ENCODE measurements at regions not wholly inside any gene's neighbourhood (a gene's known extent, or its start where the extent isn't known, plus 50 kb on each side); places are given as distances from the start of the nearest gene placed in this dataset.

- DNase-seq, result no peak
These were observed 91.2 kb upstream of the KCNJ15 start for GRCh38 chr21:38165466-38166172.

DNA sequence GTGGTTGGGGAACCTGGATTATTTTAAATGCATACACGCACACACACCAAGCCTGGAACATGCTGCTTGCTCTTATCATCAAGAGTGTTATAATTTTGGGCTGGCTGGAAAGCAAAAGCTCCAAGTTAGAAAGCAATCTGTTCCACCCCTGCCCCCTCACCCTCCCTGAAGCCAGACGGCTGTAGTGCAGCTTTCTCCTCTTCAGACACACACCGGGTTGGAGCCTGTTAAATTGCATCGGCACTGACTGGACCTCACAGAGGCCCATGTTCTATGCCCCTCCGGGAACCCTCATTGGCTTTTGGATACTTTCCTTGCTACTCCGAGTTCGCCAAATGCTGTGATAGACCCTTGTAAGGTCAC is 90.6 kb upstream of the KCNJ15 start:
- DNase-seq, result no peak

- DNase-seq, result no peak
These were observed 89.4 kb upstream of the KCNJ15 start for GRCh38 chr21:38167345-38167744.

DNA sequence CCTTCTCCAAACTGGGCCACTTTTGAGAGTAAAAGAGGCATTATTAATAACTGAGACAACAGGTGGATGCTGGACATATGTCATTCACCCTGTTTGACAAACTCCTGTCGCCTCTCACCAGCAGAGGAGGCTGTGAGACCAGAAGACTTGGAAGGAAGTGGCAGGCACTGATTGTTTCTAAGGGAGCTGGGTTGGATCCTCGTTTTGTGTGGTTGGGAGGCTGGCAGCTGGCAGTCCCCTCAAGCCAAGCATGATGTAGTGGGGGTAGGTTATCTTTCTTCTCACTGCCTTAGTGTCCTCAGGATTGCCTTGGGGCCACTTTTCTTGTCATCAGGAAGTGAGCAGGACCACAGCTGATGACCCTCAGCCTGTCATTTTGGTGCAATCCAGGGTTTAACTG is 86.5 kb upstream of the KCNJ15 start:
- DNase-seq, result no peak

GRCh38 chr21:38170704-38171682 is 85.8 kb upstream of the KCNJ15 start:
- DNase-seq, result no peak

DNA sequence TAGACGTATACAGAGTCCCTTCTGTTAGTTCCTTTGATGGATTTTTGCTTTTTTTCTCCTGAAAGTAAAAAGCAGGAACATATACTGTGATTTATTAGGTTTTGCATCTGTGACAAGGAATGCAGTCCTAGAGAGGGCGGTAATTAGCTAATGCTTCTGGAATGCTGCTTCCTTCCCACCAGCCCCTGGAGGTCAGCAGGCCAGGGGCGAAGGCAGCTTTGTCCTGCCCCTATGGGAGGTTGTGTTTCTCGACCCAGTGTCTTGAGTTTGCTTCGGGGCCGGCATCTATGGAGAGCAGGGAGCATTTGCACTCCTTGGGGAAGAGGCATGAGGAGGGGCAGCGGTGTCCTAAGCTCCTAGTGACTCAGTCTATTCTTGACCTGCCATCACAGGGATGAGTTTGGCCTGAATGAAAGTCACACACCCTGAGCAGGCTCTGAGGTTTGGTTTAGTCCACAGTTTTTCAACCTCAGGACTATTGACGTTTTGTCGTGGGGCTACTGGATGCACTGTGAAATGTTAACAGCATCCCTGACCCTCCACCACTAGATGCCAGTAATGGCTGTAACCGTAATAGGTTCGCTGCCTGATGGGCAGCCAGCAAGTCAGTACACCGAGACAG is 85.0 kb upstream of the KCNJ15 start:
- DNase-seq, result no peak

- no peak for DNase-seq
These were observed 83.3 kb upstream of the KCNJ15 start for GRCh38 chr21:38173276-38174035.

DNA sequence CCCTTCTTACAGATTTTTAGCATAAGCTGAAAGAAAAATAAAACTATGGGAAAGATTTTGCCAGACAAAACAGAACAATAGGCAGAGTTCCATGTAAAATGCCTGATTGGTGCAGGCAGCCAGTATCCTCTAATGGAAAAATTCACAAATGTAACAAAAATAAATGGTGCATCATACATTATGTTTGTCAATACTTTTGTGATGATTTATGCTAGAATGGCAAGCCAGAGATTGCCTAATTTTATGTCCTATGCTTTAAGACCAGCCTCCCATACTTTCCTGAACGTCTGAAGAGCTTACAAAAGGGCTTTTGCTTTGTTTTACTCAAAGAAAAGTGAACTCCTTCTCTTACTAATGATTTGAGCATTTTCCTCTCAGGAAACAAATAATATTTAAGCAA is 81.5 kb upstream of the KCNJ15 start:
- DNase-seq, result no peak

GRCh38 chr21:38177919-38178652 is 78.7 kb upstream of the KCNJ15 start:
- DNase-seq, result no peak

- DNase-seq, result no peak
These were observed 77.9 kb upstream of the KCNJ15 start for GRCh38 chr21:38178653-38179470.

DNA sequence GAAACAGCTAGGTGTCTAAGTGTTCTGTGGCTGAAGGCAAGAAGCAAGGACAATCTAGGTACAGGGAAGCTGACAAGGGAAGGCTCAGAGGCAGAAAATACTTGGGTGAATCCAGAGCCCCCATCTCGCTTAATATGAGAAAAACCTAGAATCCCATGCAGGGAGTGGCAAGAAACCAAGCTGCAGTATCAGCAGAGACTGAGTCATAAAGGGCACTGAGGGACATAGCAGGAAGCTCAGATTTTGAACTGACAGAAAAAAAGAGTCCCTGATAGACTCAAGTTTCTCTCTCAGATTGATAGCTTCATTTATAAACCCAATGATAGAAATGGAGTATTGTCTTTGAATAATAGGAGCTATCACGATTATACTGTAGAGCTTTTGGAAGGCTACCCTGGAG is 77.3 kb upstream of the KCNJ15 start:
- no peak for DNase-seq

DNA sequence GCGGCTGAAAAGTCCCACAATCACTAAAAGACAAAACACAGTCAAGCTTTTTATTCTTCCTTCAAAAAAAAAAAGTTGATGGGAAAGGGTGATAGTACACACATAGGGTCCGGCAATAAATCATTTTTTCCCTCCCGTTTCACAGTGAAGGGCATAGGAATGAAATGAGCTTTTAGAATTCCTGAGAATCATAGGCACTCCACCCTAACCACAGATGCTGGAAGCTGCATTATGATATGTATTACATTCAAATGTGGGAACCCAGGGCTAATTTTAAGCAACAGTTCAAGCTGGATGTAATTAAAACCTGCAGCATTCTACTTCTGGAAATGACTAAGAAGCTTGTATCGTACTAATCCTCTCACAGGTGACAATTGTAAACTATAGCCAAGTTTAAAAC is 75.7 kb upstream of the KCNJ15 start:
- no peak for DNase-seq

DNA sequence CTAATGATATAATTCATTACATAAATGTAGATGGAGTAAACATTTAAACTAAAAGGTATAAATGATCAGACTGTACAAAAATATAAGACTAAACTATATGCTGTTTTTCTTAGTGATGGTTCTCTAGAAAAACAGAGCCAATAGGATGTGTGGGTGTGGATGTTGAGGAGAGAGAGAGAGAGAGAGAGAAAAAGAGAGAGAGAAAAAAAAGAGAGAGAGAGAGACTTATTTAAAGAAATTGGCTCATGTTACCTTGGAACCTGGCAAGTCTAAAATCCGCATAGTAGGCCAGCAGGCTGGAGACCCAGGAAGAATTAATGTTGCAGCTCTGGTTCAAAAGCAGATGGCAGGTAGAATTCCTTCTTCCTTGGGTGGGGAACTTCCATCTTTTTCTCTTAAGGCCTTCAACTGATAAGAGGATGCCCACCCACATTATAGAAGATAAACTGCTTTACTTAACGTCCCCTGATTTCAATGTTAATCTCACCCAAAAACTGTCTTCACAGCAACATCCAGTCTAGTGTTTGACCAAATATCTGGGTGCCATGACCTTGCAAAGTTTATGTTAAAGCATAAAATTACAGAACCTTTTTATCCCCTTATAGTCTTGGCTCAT is 74.3 kb upstream of the KCNJ15 start:
- no peak for DNase-seq

- DNase-seq, result no peak
These were observed 72.8 kb upstream of the KCNJ15 start for GRCh38 chr21:38183961-38184360.

DNA sequence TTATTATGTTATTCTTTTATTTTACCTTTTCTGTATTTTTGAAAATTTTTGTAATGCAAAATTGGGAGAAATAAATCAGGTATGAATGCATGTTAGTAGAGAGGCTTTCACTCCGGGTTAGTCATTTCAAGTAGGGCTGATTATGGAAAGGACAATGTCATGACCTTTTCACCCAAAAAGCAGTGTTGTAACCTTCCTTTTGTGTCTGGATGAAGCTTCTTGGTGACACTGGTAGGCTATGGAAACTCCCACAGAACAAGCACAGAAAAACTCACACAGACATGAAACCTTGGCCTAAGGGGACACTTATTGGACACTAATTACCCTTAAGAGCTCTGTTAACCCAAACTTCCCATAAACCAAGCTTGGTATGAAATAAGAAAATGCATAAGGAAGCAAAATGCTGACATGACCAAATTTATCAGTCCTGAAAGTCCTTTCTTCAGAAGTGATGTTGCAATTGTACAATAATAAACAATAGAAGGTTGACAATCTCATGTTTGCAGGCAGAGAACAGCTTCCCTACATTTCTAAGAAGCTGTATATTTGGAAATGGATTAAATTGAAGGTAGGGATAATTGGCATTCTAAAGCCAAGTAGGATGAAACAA is 70.0 kb upstream of the KCNJ15 start:
- DNase-seq, result no peak

DNA sequence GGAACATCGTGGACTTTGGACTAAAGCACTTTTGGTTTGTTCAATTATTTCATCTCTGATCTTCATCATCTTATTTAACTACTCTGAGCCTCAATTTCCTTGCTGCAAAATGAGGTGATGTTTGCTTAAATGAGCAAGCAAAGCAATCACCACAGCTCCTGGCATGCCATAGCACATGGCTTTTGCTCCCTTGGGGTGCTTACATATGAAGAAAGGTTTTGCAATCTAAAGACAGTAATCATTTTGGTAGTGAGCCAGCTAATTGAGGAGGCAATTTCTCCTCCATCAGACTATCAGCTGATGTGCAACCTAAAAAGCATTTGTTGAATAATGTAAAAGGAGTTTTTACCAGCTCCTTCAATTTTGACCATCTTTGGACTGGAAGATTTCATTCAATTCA is 68.8 kb upstream of the KCNJ15 start:
- DNase-seq, result no peak

DNA sequence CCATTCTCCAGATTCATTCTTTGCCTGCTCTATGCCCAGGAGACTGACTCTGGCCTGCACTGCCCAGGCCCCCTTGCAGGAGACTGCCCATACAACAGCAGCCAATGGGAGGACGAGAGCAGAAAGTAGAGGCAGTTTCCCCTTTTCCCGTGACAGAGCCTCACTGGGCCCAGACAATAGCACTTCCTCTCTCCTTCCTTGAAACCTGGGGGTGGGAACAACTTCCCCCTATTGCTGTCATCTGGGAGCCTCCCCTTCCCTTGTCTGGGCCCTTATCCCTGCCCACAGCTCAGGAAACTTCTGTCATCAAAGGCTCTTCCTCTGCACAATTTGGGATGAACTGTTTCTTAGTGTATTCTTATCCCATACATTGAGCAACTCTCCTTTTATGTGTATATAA is 60.8 kb upstream of the KCNJ15 start:
- no peak for DNase-seq

- DNase-seq, result no peak
These were observed 54.0 kb upstream of the KCNJ15 start for GRCh38 chr21:38202811-38203210.

DNA sequence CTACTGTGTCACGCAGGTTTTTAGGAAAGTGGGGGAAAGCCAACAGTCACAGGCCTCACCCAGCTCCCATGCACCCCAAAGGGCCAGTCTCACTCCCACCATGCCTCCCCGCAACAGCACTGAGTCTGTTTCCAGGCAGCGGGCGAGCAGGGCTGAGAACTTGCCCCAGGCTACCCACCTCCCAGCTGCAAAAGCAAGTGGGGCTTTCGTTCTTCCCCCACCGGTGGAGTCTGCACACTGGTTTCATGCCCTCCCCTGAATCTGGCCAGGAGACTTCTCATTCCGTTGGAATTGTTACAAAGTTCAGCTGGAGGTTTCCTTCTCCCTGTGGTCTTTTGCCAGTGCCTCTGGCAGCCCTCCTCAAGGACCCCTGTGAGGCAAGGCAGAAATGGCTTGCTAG is 53.6 kb upstream of the KCNJ15 start:
- no peak for DNase-seq

DNA sequence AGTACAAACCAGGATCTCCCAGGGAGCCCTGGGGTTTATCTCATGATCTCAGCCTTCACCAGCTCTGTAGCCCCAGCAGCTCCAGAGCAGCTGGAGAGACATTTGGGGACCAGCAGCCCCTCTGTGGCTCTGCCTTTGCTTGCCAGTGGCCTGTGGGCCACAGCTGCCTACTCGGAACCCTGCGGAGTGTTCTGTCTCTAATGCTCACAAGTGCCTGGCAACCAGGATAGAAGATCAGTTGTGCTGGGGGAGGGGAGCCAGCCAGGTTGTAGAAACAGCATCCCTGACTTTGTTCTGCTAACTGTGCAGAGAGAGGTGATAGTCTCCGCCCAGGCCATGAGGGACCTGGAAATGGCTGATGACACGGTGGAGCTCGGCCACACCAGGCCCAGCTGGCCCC is 50.9 kb upstream of the KCNJ15 start:
- DNase-seq, result no peak

DNA sequence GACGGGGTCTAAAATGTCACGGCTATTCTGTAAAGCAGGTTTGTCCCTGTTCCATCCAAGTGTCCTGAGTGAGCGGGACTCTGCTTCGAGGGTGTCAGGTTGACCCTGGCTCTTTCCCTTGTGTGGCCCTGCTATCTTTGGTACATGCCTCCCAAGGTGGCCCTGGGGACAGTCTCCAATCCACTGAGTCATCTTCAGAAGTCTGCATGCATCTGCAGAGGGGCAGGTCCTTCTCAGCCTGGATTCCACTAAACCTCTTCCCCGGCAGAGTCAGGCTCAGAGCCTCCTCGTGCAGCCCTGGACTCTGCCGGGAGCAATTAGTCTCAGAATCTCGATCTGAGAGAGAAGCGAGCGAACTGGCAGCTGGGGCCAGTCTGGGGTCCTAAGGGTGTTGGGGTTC is 50.1 kb upstream of the KCNJ15 start:
- no peak for DNase-seq
